GM19463 (cell line): ENCODE measurements at regions not wholly inside any gene's neighbourhood (a gene's known extent, or its start where the extent isn't known, plus 50 kb on each side); places are given as distances from the start of the nearest gene placed in this dataset.

ENCODE experiments used
- ATAC-seq: cut with Tn5 transposase; IDR thresholded peaks from one replicate; pipeline ENCODE4 v1.9.1; 2021; ENCODE audit warnings: mild to moderate bottlenecking, moderate library complexity; ENCODE audit not compliant: unreplicated experiment

- no peak for ATAC-seq
Measured at GRCh38 chr14:51504669-51505068, 147.0 kb upstream of the FRMD6 start.

- no peak for ATAC-seq
Measured at GRCh38 chr14:51507511-51507905, 144.2 kb upstream of the FRMD6 start.

GRCh38 chr14:51507906-51508511 is 143.7 kb upstream of the FRMD6 start:
- ATAC-seq: no peak

- ATAC-seq: no peak
Measured at GRCh38 chr14:51511265-51511664, 140.4 kb upstream of the FRMD6 start.

GRCh38 chr14:51512316-51512715 is 139.4 kb upstream of the FRMD6 start:
- ATAC-seq: no peak

GRCh38 chr14:51513281-51513680 is 138.4 kb upstream of the FRMD6 start:
- ATAC-seq: no peak

GRCh38 chr14:51513933-51514332 is 137.8 kb upstream of the FRMD6 start:
- ATAC-seq: no peak

- ATAC-seq: no peak
Measured at GRCh38 chr14:51515611-51516010, 136.1 kb upstream of the FRMD6 start.

- no peak for ATAC-seq
Measured at GRCh38 chr14:51516706-51517395, 134.9 kb upstream of the FRMD6 start.

- no peak for ATAC-seq
Measured at GRCh38 chr14:51518280-51518679, 133.4 kb upstream of the FRMD6 start.

- no peak for ATAC-seq
Measured at GRCh38 chr14:51518711-51519110, 133.0 kb upstream of the FRMD6 start.

GRCh38 chr14:51520087-51520486 is 131.6 kb upstream of the FRMD6 start:
- no peak for ATAC-seq

- no peak for ATAC-seq
Measured at GRCh38 chr14:51521764-51522163, 129.9 kb upstream of the FRMD6 start.

- no peak for ATAC-seq
Measured at GRCh38 chr14:51523243-51523642, 128.5 kb upstream of the FRMD6 start.

- no peak for ATAC-seq
Measured at GRCh38 chr14:51525739-51526138, 126.0 kb upstream of the FRMD6 start.

GRCh38 chr14:51527073-51527472 is 124.6 kb upstream of the FRMD6 start:
- no peak for ATAC-seq

GRCh38 chr14:51529736-51530135 is 122.0 kb upstream of the FRMD6 start:
- ATAC-seq: no peak

- no peak for ATAC-seq
Measured at GRCh38 chr14:51533160-51533559, 118.5 kb upstream of the FRMD6 start.

GRCh38 chr14:51533872-51534553 is 117.7 kb upstream of the FRMD6 start:
- no peak for ATAC-seq

- no peak for ATAC-seq
Measured at GRCh38 chr14:51534610-51535011, 117.1 kb upstream of the FRMD6 start.

GRCh38 chr14:51535443-51536044 is 116.2 kb upstream of the FRMD6 start:
- no peak for ATAC-seq

- ATAC-seq: no peak
Measured at GRCh38 chr14:51538973-51539372, 112.7 kb upstream of the FRMD6 start.
